Endothelial cell of umbilical vein (primary cell): ENCODE measurements at regions not wholly inside any gene's neighbourhood (a gene's known extent, or its start where the extent isn't known, plus 50 kb on each side); places are given as distances from the start of the nearest gene placed in this dataset.

Experiments
- BruUV-seq: library from RNA; stranded (reverse); fragments of 400-500 nt; replicated peaks from 2 replicates; lab custom pipeline; 2021; lab: Mats Ljungman, UMichigan
- CTCF ChIA-PET: fragments of 300-600, 350-600 bp; sonication (Branson Sonifier 250); formaldehyde crosslinking; loops from one replicate; lab custom pipeline; 2021; ENCODE audit warnings: antibody characterized with exemption, inconsistent platforms; lab: Charles Lee
- POLR2A ChIA-PET: fragments of 300-600, 350-600 bp; sonication (Branson Sonifier 250); formaldehyde crosslinking; loops from one replicate; lab custom pipeline; 2021; ENCODE audit warnings: antibody characterized with exemption, inconsistent platforms; lab: Charles Lee
- DNase-seq: peaks from one replicate; pipeline ENCODE4 v3.0.0-alpha.2; 2011; ENCODE audit warnings: low read depth, low spot score
- FAIRE-seq: peaks from 2 replicates; lab custom pipeline; 2011; peaks lifted over from hg19 to GRCh38; lab: Jason Lieb, UNC
- H2AFZ ChIP-seq: 2 replicates; pipeline ENCODE4 v1.6.0; 2012; ENCODE audit warnings: low read depth, low read length, control low read depth, inconsistent platforms
- H3K27ac ChIP-seq: 2 replicates; pipeline ENCODE4 v1.5.1; 2011; ENCODE audit warnings: low read depth, mild to moderate bottlenecking, control low read depth, low read length, moderate library complexity; ENCODE audit not compliant: insufficient read depth
- H3K27me3 ChIP-seq, 2 experiments: 2 replicates each; pipeline versions ENCODE4 v1.6.0 to v1.6.1; 2011; ENCODE audit warnings: low read length in 2 of 2, mixed read lengths in 1 of 2; ENCODE audit not compliant: control insufficient read depth in 2 of 2, insufficient read depth in 2 of 2
- H3K36me3 ChIP-seq, 2 experiments: 2 replicates in 1 of 2; 3 replicates in 1 of 2; pipeline ENCODE4 v1.5.1; 2011; ENCODE audit warnings: low read length in 2 of 2, mild to moderate bottlenecking in 1 of 2, moderate library complexity in 1 of 2; ENCODE audit not compliant: control insufficient read depth in 2 of 2, insufficient read depth in 2 of 2; ENCODE audit errors: extremely low read depth in 1 of 2
- H3K4me1 ChIP-seq: 3 replicates; pipeline ENCODE4 v1.5.1; 2011; ENCODE audit warnings: mild to moderate bottlenecking, low read length; ENCODE audit not compliant: control insufficient read depth, insufficient read depth; ENCODE audit errors: extremely low read depth
- H3K4me2 ChIP-seq: 2 replicates; pipeline ENCODE4 v1.6.1; 2011; ENCODE audit warnings: low read length, control low read depth, mixed read lengths; ENCODE audit not compliant: insufficient read depth
- H3K4me3 ChIP-seq, 3 experiments: fragments of 200-600 bp in 1 of 3; sonication (generic), shearing (Covaris generic) in 1 of 3; replicated peaks in 1 of 3; 2 replicates each; pipeline ENCODE4 v1.5.1; 2011 to 2016; ENCODE audit warnings: control low read depth in 3 of 3, low read length in 3 of 3, mild to moderate bottlenecking in 2 of 3, inconsistent platforms in 1 of 3, low read depth in 1 of 3, moderate library complexity in 1 of 3; ENCODE audit not compliant: insufficient read depth in 1 of 3
- H3K79me2 ChIP-seq: 2 replicates; pipeline ENCODE4 v1.6.0; 2012; ENCODE audit warnings: low read length, inconsistent platforms; ENCODE audit not compliant: control insufficient read depth, insufficient read depth
- H3K9ac ChIP-seq: replicated peaks from 2 replicates; pipeline ENCODE3; 2011; ENCODE audit warnings: low read length, control low read depth; ENCODE audit not compliant: insufficient read depth; ENCODE audit errors: extremely low read depth
- H3K9me1 ChIP-seq: replicated peaks from 3 replicates; pipeline ENCODE4 v1.6.0; 2011; ENCODE audit warnings: mild to moderate bottlenecking, low read length; ENCODE audit not compliant: control insufficient read depth, insufficient read depth; ENCODE audit errors: extremely low read depth
- H3K9me3 ChIP-seq: replicated peaks from 2 replicates; pipeline ENCODE4 v1.5.1; 2012; ENCODE audit warnings: low read length, inconsistent platforms; ENCODE audit not compliant: control insufficient read depth, insufficient read depth
- H4K20me1 ChIP-seq: replicated peaks from 2 replicates; pipeline ENCODE3; 2011; ENCODE audit warnings: mild to moderate bottlenecking, low read length; ENCODE audit not compliant: control insufficient read depth, insufficient read depth; ENCODE audit errors: extremely low read depth
- EZH2 ChIP-seq: IDR thresholded peaks from 2 replicates; pipeline ENCODE4 v1.6.1; 2012; ENCODE audit warnings: borderline replicate concordance, low read depth, mild to moderate bottlenecking, moderate library complexity, low read length, inconsistent platforms; ENCODE audit not compliant: severe bottlenecking
- FOS ChIP-seq: IDR thresholded peaks from 2 replicates; pipeline ENCODE4 v1.6.1; 2011; ENCODE audit warnings: mild to moderate bottlenecking, low read length, moderate library complexity, borderline replicate concordance; ENCODE audit not compliant: insufficient read depth
- GATA2 ChIP-seq: IDR thresholded peaks from 2 replicates; pipeline ENCODE4 v1.7.0; 2011; ENCODE audit warnings: low read depth, mild to moderate bottlenecking, moderate library complexity, mixed read lengths, low read length; ENCODE audit not compliant: insufficient read length, insufficient read depth
- JUN ChIP-seq: IDR thresholded peaks from 2 replicates; pipeline ENCODE4 v1.6.1; 2011; ENCODE audit warnings: borderline replicate concordance, low read depth; ENCODE audit not compliant: insufficient read length, insufficient read depth
- MYC ChIP-seq: IDR thresholded peaks from one replicate; pipeline ENCODE4 v1.6.1; 2011; ENCODE audit warnings: mild to moderate bottlenecking, low read depth, low read length
- POLR2A ChIP-seq: IDR thresholded peaks from 2 replicates; pipeline ENCODE4 v1.6.1; 2012; ENCODE audit warnings: low read depth, mild to moderate bottlenecking, control low read depth, low read length
- POLR2AphosphoS5 ChIP-seq: IDR thresholded peaks from 2 replicates; pipeline ENCODE4 v1.6.1; 2012; ENCODE audit warnings: low read depth, mild to moderate bottlenecking, control low read depth, low read length, moderate library complexity; ENCODE audit not compliant: insufficient read depth
- dilution Hi-C: fragments of 300-500 bp; cut with MboI; formaldehyde crosslinking; loops from one replicate; pipeline ENCODE4 v1.15.0; 2019; ENCODE audit warnings: low sequenced_read_pairs; ENCODE audit not compliant: extremely low pct_ligation_motif_present
- intact Hi-C: fragments of 100-400 bp; cut with micrococcal nuclease; formaldehyde crosslinking; loops from one replicate; pipeline ENCODE4 v1.10.0; 2022
- TF ChIP-seq, protein P1 (sequence below): IDR thresholded peaks from 2 replicates; pipeline ENCODE4 v1.6.1; 2011; ENCODE audit not compliant: insufficient read depth, insufficient read length
- TF ChIP-seq, protein P2 (sequence below), 2 donors: IDR thresholded peaks; 1 replicate in 1 of 2; 2 replicates in 1 of 2; pipeline ENCODE4 v1.5.1; 2011; ENCODE audit warnings: low read length in 2 of 2, mild to moderate bottlenecking in 2 of 2, moderate library complexity in 2 of 2, control low read depth in 1 of 2, inconsistent platforms in 1 of 2, low read depth in 1 of 2; ENCODE audit not compliant: insufficient read depth in 1 of 2; ENCODE audit errors: extremely low read depth in 1 of 2

DNA sequence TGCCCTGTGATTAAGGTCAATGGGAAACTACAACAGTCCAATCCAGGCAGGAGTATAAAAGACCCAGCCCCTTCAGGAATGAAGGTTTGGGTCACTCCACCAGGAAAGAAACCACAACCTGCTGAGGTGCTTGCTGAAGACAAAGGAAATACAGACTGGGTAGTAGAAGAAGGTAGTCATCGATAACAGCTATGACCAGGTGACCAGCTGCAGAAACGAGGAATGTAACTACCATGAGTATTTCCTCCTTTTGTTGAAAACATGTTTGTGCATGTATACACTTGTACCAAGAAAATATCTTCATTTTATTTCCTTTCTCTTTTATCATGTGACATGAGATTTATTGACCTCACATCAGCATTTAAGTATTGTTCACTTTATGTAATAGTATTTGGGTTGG, 409.1 kb downstream of the FOXG1 start:
- no peaks in the 10 kb centered on the region for H3K27me3 ChIP-seq
- H3K4me1 ChIP-seq: no peaks in the 10 kb centered on the region
- DNase-seq: no peak
- H3K4me2 ChIP-seq: no peak overlapping the region
- ChIA-PET POLR2A (no interaction called here), CTCF (no interaction called here)
- no peak overlapping the region for H2AFZ ChIP-seq
- H3K9me1 ChIP-seq: no peaks in the 10 kb centered on the region
- FAIRE-seq: no peak
- H3K79me2 ChIP-seq: no peaks in the 10 kb centered on the region
- no peaks in the 10 kb centered on the region for H4K20me1 ChIP-seq
- no peak overlapping the region for H3K27ac ChIP-seq
- H3K9me3 ChIP-seq: no peaks in the 10 kb centered on the region
- H3K36me3 ChIP-seq: no peaks in the 10 kb centered on the region
- TF ChIP-seq FOS: no peak
- TF ChIP-seq POLR2A: no peak
- no peak for TF ChIP-seq POLR2AphosphoS5
- no peak overlapping the region for H3K4me3 ChIP-seq
- dilution Hi-C loops (no loop called here), intact Hi-C loops (no loop called here)
- H3K9ac ChIP-seq: no peak overlapping the region
- BruUV-seq: no TSS peak

DNA sequence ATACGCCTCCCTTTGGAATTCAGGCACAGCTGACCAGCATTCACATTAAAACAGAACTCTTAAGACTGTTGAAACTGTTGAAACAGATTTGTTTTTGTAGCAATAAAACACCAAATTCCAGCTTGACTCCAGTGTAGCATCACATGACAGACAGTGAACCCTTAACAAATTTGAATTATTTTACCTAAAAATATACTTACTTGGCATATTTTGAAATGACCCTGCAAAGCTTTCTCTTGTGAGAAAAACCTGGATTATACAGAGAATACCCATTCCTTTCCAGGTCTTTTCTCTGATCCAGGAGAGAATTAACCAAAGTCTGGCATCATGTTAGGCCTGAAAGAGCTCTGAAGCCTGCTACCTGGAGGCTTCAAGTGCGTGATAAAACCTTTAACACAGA, 410.3 kb downstream of the FOXG1 start:
- intact Hi-C loops: no loop called here
- Histone ChIP-seq H3K4me2 (no peak overlapping the region), H3K9ac (no peak overlapping the region), H3K4me1 (no peaks in the 10 kb centered on the region), H3K79me2 (no peaks in the 10 kb centered on the region), H3K36me3 (no peaks in the 10 kb centered on the region), H4K20me1 (no peaks in the 10 kb centered on the region), H3K27me3 (no peaks in the 10 kb centered on the region), H2AFZ (no peak overlapping the region), H3K4me3 (no peak overlapping the region), H3K9me1 (no peaks in the 10 kb centered on the region), H3K9me3 (no peaks in the 10 kb centered on the region), H3K27ac (no peak overlapping the region)
- CTCF ChIA-PET: no interaction called here
- TF ChIP-seq, protein P1, sequence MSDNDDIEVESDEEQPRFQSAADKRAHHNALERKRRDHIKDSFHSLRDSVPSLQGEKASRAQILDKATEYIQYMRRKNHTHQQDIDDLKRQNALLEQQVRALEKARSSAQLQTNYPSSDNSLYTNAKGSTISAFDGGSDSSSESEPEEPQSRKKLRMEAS: no peak
- TF ChIP-seq EZH2 (no peak), POLR2A (no peak), MYC (no peak), FOS (no peak), GATA2 (no peak), JUN (no peak), POLR2AphosphoS5 (no peak)
- TF ChIP-seq, protein P2, sequence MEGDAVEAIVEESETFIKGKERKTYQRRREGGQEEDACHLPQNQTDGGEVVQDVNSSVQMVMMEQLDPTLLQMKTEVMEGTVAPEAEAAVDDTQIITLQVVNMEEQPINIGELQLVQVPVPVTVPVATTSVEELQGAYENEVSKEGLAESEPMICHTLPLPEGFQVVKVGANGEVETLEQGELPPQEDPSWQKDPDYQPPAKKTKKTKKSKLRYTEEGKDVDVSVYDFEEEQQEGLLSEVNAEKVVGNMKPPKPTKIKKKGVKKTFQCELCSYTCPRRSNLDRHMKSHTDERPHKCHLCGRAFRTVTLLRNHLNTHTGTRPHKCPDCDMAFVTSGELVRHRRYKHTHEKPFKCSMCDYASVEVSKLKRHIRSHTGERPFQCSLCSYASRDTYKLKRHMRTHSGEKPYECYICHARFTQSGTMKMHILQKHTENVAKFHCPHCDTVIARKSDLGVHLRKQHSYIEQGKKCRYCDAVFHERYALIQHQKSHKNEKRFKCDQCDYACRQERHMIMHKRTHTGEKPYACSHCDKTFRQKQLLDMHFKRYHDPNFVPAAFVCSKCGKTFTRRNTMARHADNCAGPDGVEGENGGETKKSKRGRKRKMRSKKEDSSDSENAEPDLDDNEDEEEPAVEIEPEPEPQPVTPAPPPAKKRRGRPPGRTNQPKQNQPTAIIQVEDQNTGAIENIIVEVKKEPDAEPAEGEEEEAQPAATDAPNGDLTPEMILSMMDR (IDR thresholded peaks at IDR 0.05; ENCODE audit: extremely low read depth in 1 of 2, insufficient read depth in 1 of 2, low read depth in 1 of 2, low read length in 2 of 2): no peak
- dilution Hi-C loops: no loop called here
- DNase-seq (no peak), FAIRE-seq (no peak)
- POLR2A ChIA-PET: no interaction called here
- no TSS peak for BruUV-seq
